T1000 (cell line): ENCODE measurements at regions not wholly inside any gene's neighbourhood (a gene's known extent, or its start where the extent isn't known, plus 50 kb on each side); places are given as distances from the start of the nearest gene placed in this dataset.
A peak's percentile ranks its signal among the peaks of the same experiment; 100 is the strongest.
"Not testable (repeated sequence)": the region's sequence is repeated elsewhere in the genome, so short reads cannot be mapped to it uniquely, and the experiment has no call there.

Experiments
- DNase-seq: peaks from one replicate; lab custom pipeline; 2025; ENCODE audit warnings: mixed read lengths; lab: John Stamatoyannopoulos, UW

GRCh38 chr2:219727771-219728429 is 100.5 kb downstream of the SLC4A3 start:
- DNase-seq: no peak

GRCh38 chr2:219728991-219729487 is 101.6 kb downstream of the SLC4A3 start:
- no peak for DNase-seq

GRCh38 chr2:219731173-219731572 is 103.7 kb downstream of the SLC4A3 start:
- no peak for DNase-seq

GRCh38 chr2:219733106-219733505 is 105.7 kb downstream of the SLC4A3 start:
- DNase-seq: no peak

GRCh38 chr2:219733746-219734145 is 106.3 kb downstream of the SLC4A3 start:
- no peak for DNase-seq

GRCh38 chr2:219736209-219736608 is 108.8 kb downstream of the SLC4A3 start:
- peak; percentile 22 for DNase-seq

GRCh38 chr2:219737270-219737691 is 109.9 kb downstream of the SLC4A3 start:
- DNase-seq: peak; percentile 16

- DNase-seq: no peak
These were observed 111.6 kb downstream of the SLC4A3 start for GRCh38 chr2:219739066-219739465.

GRCh38 chr2:219739866-219740440 is 112.5 kb downstream of the SLC4A3 start:
- DNase-seq: no peak

- DNase-seq: no peak
These were observed 116.1 kb downstream of the SLC4A3 start for GRCh38 chr2:219743548-219743947.

- DNase-seq: no peak
These were observed 116.6 kb downstream of the SLC4A3 start for GRCh38 chr2:219744066-219744465.

- no peak for DNase-seq
These were observed 117.2 kb downstream of the SLC4A3 start for GRCh38 chr2:219744600-219744999.

- DNase-seq: no peak
These were observed 120.2 kb downstream of the SLC4A3 start for GRCh38 chr2:219747637-219748036.

- DNase-seq: no peak
These were observed 121.5 kb downstream of the SLC4A3 start for GRCh38 chr2:219748671-219749570.

GRCh38 chr2:219751121-219751520 is 123.7 kb downstream of the SLC4A3 start:
- DNase-seq: not testable (repeated sequence)

- no peak for DNase-seq
These were observed 125.3 kb downstream of the SLC4A3 start for GRCh38 chr2:219752726-219753125.

GRCh38 chr2:219758907-219759680 is 131.7 kb downstream of the SLC4A3 start:
- DNase-seq: no peak

- no peak for DNase-seq
These were observed 132.4 kb downstream of the SLC4A3 start for GRCh38 chr2:219759801-219760200.

- no peak for DNase-seq
These were observed 137.9 kb downstream of the SLC4A3 start for GRCh38 chr2:219765231-219765911.

GRCh38 chr2:219766658-219767057 is 139.2 kb downstream of the SLC4A3 start:
- DNase-seq: no peak
